HEK293 (cell line): ENCODE measurements at regions not wholly inside any gene's neighbourhood (a gene's known extent, or its start where the extent isn't known, plus 50 kb on each side); places are given as distances from the start of the nearest gene placed in this dataset.

Experiments used
- CTCF ChIA-PET: fragments of 350-600 bp; formaldehyde crosslinking; extraction: SDS; loops from one replicate; lab custom pipeline; 2021; ENCODE audit warnings: antibody characterized with exemption; lab: Yijun Ruan, JAX
- POLR2A ChIA-PET: fragments of 300-600 bp; formaldehyde crosslinking; extraction: SDS; loops from one replicate; lab custom pipeline; 2020; ENCODE audit warnings: antibody characterized with exemption, inconsistent platforms; lab: Yijun Ruan, JAX
- H3K27ac ChIP-seq: fragments of 200-500 bp; sonication (Bioruptor generic); 2 replicates; pipeline ENCODE4 v1.5.1; 2014; ENCODE audit warnings: low read depth, low read length, control low read depth, inconsistent platforms; ENCODE audit errors: extremely low read depth
- H3K36me3 ChIP-seq, 2 experiments: fragments of 200-500 bp in 1 of 2; sonication (Bioruptor generic) in 1 of 2; 1 replicate in 1 of 2; 2 replicates in 1 of 2; pipeline ENCODE4 v1.5.1; 2014 to 2017; ENCODE audit warnings: inconsistent platforms in 2 of 2, low read length in 2 of 2; ENCODE audit not compliant: control insufficient read depth in 2 of 2, insufficient read depth in 1 of 2
- H3K4me1 ChIP-seq: fragments of 200-500 bp; sonication (Bioruptor generic); 2 replicates; pipeline ENCODE4 v1.5.1; 2014; ENCODE audit warnings: mild to moderate bottlenecking, low read length, inconsistent platforms; ENCODE audit not compliant: control insufficient read depth, insufficient read depth
- H3K4me3 ChIP-seq: 2 replicates; pipeline ENCODE4 v1.5.1; 2011; ENCODE audit warnings: low read depth, mild to moderate bottlenecking, control low read depth, low read length, moderate library complexity
- H3K9me3 ChIP-seq: fragments of 200-500 bp; sonication (Bioruptor generic); 2 replicates; pipeline ENCODE4 v1.5.1; 2014; ENCODE audit warnings: low read depth, low read length, inconsistent platforms; ENCODE audit not compliant: control insufficient read depth, insufficient read depth
- GLI2 ChIP-seq: fragments of 450-650 bp; formaldehyde crosslinking; IDR thresholded peaks from 2 replicates; pipeline ENCODE4; 2017; ENCODE audit warnings: missing biosample characterization, missing genetic modification characterization, low read depth, borderline replicate concordance
- HOXD13 ChIP-seq: sonication (generic); formaldehyde crosslinking; IDR thresholded peaks from 2 replicates; pipeline ENCODE4 v1.8.0; 2022; ENCODE audit warnings: missing genetic modification reagents, borderline replicate concordance
- REPIN1 ChIP-seq: fragments of 450-650 bp; formaldehyde crosslinking; IDR thresholded peaks from 2 replicates; pipeline ENCODE4 v1.5.1; 2017; ENCODE audit warnings: missing biosample characterization, missing genetic modification characterization, low read depth
- TRIM28 ChIP-seq: IDR thresholded peaks from 2 replicates; pipeline ENCODE4 v1.6.1; 2011; ENCODE audit warnings: low read length, control low read depth, borderline replicate concordance
- ZBTB20 ChIP-seq: fragments of 450-650 bp; formaldehyde crosslinking; IDR thresholded peaks from 2 replicates; pipeline ENCODE4 v1.5.1; 2016; ENCODE audit warnings: missing biosample characterization, missing genetic modification characterization
- ZFP69B ChIP-seq: fragments of 450-650 bp; formaldehyde crosslinking; IDR thresholded peaks from 2 replicates; pipeline ENCODE4 v1.5.1; 2016; ENCODE audit warnings: missing biosample characterization, missing genetic modification characterization
- ZNF114 ChIP-seq: fragments of 450-650 bp; formaldehyde crosslinking; IDR thresholded peaks from 2 replicates; pipeline ENCODE4 v1.5.0; 2017; ENCODE audit warnings: missing biosample characterization, missing genetic modification characterization
- ZNF133 ChIP-seq: fragments of 450-650 bp; formaldehyde crosslinking; IDR thresholded peaks from 2 replicates; pipeline ENCODE4 v1.5.1; 2016; ENCODE audit warnings: missing biosample characterization, missing genetic modification characterization
- ZNF202 ChIP-seq: fragments of 450-650 bp; formaldehyde crosslinking; IDR thresholded peaks from 2 replicates; pipeline ENCODE4 v1.5.1; 2016; ENCODE audit warnings: missing biosample characterization, missing genetic modification characterization, borderline replicate concordance
- ZNF24 ChIP-seq: fragments of 450-650 bp; formaldehyde crosslinking; IDR thresholded peaks from 2 replicates; pipeline ENCODE4 v1.5.1; 2016; ENCODE audit warnings: missing biosample characterization, missing genetic modification characterization
- ZNF248 ChIP-seq: fragments of 450-650 bp; formaldehyde crosslinking; IDR thresholded peaks from 2 replicates; pipeline ENCODE4 v1.5.1; 2017; ENCODE audit warnings: missing biosample characterization, missing genetic modification characterization
- ZNF341 ChIP-seq: fragments of 450-650 bp; formaldehyde crosslinking; IDR thresholded peaks from 2 replicates; pipeline ENCODE4; 2016; ENCODE audit warnings: low read depth, missing biosample characterization, missing genetic modification characterization
- ZNF391 ChIP-seq: fragments of 450-650 bp; formaldehyde crosslinking; IDR thresholded peaks from 2 replicates; pipeline ENCODE4 v1.5.1; 2016; ENCODE audit warnings: low read depth, missing biosample characterization, missing genetic modification characterization, borderline replicate concordance
- ZNF423 ChIP-seq: fragments of 450-650 bp; formaldehyde crosslinking; IDR thresholded peaks from 2 replicates; pipeline ENCODE4 v1.5.1; 2016; ENCODE audit warnings: missing biosample characterization, missing genetic modification characterization
- ZNF48 ChIP-seq: fragments of 450-650 bp; formaldehyde crosslinking; IDR thresholded peaks from 2 replicates; pipeline ENCODE4 v1.5.1; 2016; ENCODE audit warnings: missing biosample characterization, missing genetic modification characterization
- ZNF518A ChIP-seq: fragments of 450-650 bp; formaldehyde crosslinking; conservative IDR thresholded peaks from 2 replicates; pipeline ENCODE4 v1.5.1; 2016; ENCODE audit warnings: low read depth, missing biosample characterization, missing genetic modification characterization
- ZNF658 ChIP-seq: fragments of 450-650 bp; formaldehyde crosslinking; IDR thresholded peaks from 2 replicates; pipeline ENCODE4; 2016; ENCODE audit warnings: missing biosample characterization, missing genetic modification characterization
- ZNF664 ChIP-seq: fragments of 450-650 bp; formaldehyde crosslinking; IDR thresholded peaks from 2 replicates; pipeline ENCODE4 v1.5.1; 2016; ENCODE audit warnings: missing biosample characterization, missing genetic modification characterization
- TF ChIP-seq, protein P1 (sequence below): fragments of 450-650 bp; formaldehyde crosslinking; IDR thresholded peaks from 2 replicates; pipeline ENCODE4 v1.5.1; 2016; ENCODE audit warnings: missing biosample characterization, missing genetic modification characterization
- TF ChIP-seq, protein P2 (sequence below): sonication (generic); formaldehyde crosslinking; IDR thresholded peaks from 2 replicates; pipeline ENCODE4 v1.8.1; 2022; ENCODE audit warnings: mild to moderate bottlenecking, moderate library complexity, missing genetic modification reagents

GRCh38 chr11:122406466-122406865, 249.1 kb upstream of the UBASH3B start:
- ChIA-PET CTCF (no interaction called here), POLR2A (no interaction called here)
- Histone ChIP-seq H3K9me3 (no peaks in the 10 kb centered on the region), H3K4me1 (no peaks in the 10 kb centered on the region), H3K36me3 (no peaks in the 10 kb centered on the region), H3K4me3 (no peak overlapping the region), H3K27ac (no peak overlapping the region)
- TF ChIP-seq ZNF48 (tag by site-specific recombination): no peak
- no peak for TF ChIP-seq ZBTB20 (tag by site-specific recombination)
- TF ChIP-seq, protein P1, sequence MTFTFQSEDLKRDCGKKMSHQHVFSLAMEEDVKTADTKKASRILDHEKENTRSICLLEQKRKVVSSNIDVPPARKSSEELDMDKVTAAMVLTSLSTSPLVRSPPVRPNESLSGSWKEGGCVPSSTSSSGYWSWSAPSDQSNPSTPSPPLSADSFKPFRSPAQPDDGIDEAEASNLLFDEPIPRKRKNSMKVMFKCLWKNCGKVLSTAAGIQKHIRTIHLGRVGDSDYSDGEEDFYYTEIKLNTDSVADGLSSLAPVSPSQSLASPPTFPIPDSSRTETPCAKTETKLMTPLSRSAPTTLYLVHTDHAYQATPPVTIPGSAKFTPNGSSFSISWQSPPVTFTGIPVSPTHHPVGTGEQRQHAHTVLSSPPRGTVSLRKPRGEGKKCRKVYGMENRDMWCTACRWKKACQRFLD (tag by site-specific recombination): no peak
- TF ChIP-seq ZNF518A: no peak
- no peak for TF ChIP-seq ZNF133 (tag by site-specific recombination)
- TF ChIP-seq, protein P2, sequence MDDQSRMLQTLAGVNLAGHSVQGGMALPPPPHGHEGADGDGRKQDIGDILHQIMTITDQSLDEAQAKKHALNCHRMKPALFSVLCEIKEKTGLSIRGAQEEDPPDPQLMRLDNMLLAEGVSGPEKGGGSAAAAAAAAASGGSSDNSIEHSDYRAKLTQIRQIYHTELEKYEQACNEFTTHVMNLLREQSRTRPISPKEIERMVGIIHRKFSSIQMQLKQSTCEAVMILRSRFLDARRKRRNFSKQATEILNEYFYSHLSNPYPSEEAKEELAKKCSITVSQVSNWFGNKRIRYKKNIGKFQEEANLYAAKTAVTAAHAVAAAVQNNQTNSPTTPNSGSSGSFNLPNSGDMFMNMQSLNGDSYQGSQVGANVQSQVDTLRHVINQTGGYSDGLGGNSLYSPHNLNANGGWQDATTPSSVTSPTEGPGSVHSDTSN: no peak
- TF ChIP-seq ZNF664 (tag by site-specific recombination): no peak
- no peak for TF ChIP-seq ZNF202 (tag by site-specific recombination)
- TF ChIP-seq ZNF391 (tag by site-specific recombination): no peak
- no peak for TF ChIP-seq ZNF24 (tag by site-specific recombination)
- TF ChIP-seq ZNF658 (tag by site-specific recombination): no peak
- no peak for TF ChIP-seq ZNF114
- no peak for TF ChIP-seq ZFP69B (tag by site-specific recombination)
- TF ChIP-seq ZNF423: no peak
- TF ChIP-seq ZNF248 (tag by site-specific recombination): no peak
- TF ChIP-seq TRIM28: no peak
- no peak for TF ChIP-seq GLI2 (tag by site-specific recombination)
- no peak for TF ChIP-seq HOXD13 (CRISPR knock-in tag)
- TF ChIP-seq REPIN1 (tag by site-specific recombination): no peak
- TF ChIP-seq ZNF341: no peak
